IMR-90 (cell line): ENCODE measurements at regions not wholly inside any gene's neighbourhood (a gene's known extent, or its start where the extent isn't known, plus 50 kb on each side); places are given as distances from the start of the nearest gene placed in this dataset.
"Not testable (repeated sequence)": the region's sequence is repeated elsewhere in the genome, so short reads cannot be mapped to it uniquely, and the experiment has no call there.

ENCODE experiments used
- ATAC-seq: fragments of 200-7000 bp; cut with Tn5 transposase; 2 replicates; pipeline ENCODE4 v1.9.1; 2020; ENCODE audit warnings: low read depth, mild to moderate bottlenecking, moderate library complexity
- BruUV-seq: library from RNA; stranded (reverse); fragments of 400-500 nt; replicated peaks from 2 replicates; lab custom pipeline; 2021; lab: Mats Ljungman, UMichigan
- CTCF ChIA-PET: fragments of 300-600 bp; formaldehyde crosslinking; extraction: SDS; loops from one replicate; lab custom pipeline; 2021; ENCODE audit warnings: antibody characterized with exemption; lab: Yijun Ruan, JAX
- POLR2A ChIA-PET: fragments of 300-600 bp; sonication (Branson Sonifier 250); formaldehyde crosslinking; loops from one replicate; lab custom pipeline; 2022; ENCODE audit warnings: antibody characterized with exemption; ENCODE audit not compliant: unreplicated experiment; lab: Charles Lee
- DNase-seq: peaks from one replicate; pipeline ENCODE4 v3.0.0; 2013
- H2AFZ ChIP-seq: replicated peaks from 2 replicates; pipeline ENCODE3; 2013; ENCODE audit warnings: low read length, mild to moderate bottlenecking; ENCODE audit not compliant: poor library complexity
- H2AK5ac ChIP-seq: 2 replicates; pipeline ENCODE4 v1.6.1; 2013; ENCODE audit warnings: low read depth, low read length, inconsistent platforms
- H2AK9ac ChIP-seq: replicated peaks from 2 replicates; pipeline ENCODE3; 2013; ENCODE audit warnings: mild to moderate bottlenecking, low read depth, low read length, moderate library complexity; ENCODE audit not compliant: poor library complexity
- H2BK120ac ChIP-seq: 2 replicates; pipeline ENCODE4 v1.6.1; 2013; ENCODE audit warnings: low read depth, low read length, inconsistent platforms
- H2BK15ac ChIP-seq: 3 replicates; pipeline ENCODE4 v1.6.1; 2013; ENCODE audit warnings: low read depth, low read length, inconsistent platforms
- H2BK20ac ChIP-seq: 2 replicates; pipeline ENCODE4 v1.6.1; 2013; ENCODE audit warnings: low read depth, mild to moderate bottlenecking, inconsistent platforms, low read length, moderate library complexity
- H2BK5ac ChIP-seq: 2 replicates; pipeline ENCODE4 v1.6.1; 2013; ENCODE audit warnings: mild to moderate bottlenecking, low read depth, low read length, inconsistent platforms; ENCODE audit not compliant: poor library complexity, severe bottlenecking
- H3K14ac ChIP-seq: replicated peaks from 2 replicates; pipeline ENCODE4 v1.6.1; 2013; ENCODE audit warnings: low read depth, low read length, inconsistent platforms
- H3K18ac ChIP-seq: 2 replicates; pipeline ENCODE4 v1.6.1; 2013; ENCODE audit warnings: low read depth, low read length, control low read depth
- H3K23ac ChIP-seq: 2 replicates; pipeline ENCODE4 v1.6.1; 2013; ENCODE audit warnings: low read depth, low read length, inconsistent platforms
- H3K27ac ChIP-seq: 2 replicates; pipeline ENCODE4 v1.5.1; 2013; ENCODE audit warnings: mild to moderate bottlenecking, control low read depth, low read length; ENCODE audit not compliant: insufficient read depth
- H3K27me3 ChIP-seq: 2 replicates; pipeline ENCODE4 v1.6.1; 2013; ENCODE audit warnings: low read length; ENCODE audit not compliant: control insufficient read depth, insufficient read depth
- H3K36me3 ChIP-seq: 2 replicates; pipeline ENCODE4 v1.6.1; 2013; ENCODE audit warnings: low read length, mixed read lengths; ENCODE audit not compliant: control insufficient read depth, insufficient read depth
- H3K4ac ChIP-seq: 2 replicates; pipeline ENCODE4 v1.6.1; 2013; ENCODE audit warnings: low read depth, low read length, inconsistent platforms
- H3K4me1 ChIP-seq: 2 replicates; pipeline ENCODE4 v1.6.1; 2013; ENCODE audit warnings: low read length, mixed read lengths; ENCODE audit not compliant: control insufficient read depth, insufficient read depth
- H3K4me2 ChIP-seq: 2 replicates; pipeline ENCODE4 v1.6.1; 2013; ENCODE audit warnings: low read depth, mild to moderate bottlenecking, control low read depth, low read length, moderate library complexity
- H3K4me3 ChIP-seq: 2 replicates; pipeline ENCODE4 v1.5.1; 2013; ENCODE audit warnings: low read depth, mild to moderate bottlenecking, control low read depth, low read length, moderate library complexity; ENCODE audit not compliant: insufficient read depth
- H3K56ac ChIP-seq: 2 replicates; pipeline ENCODE4 v1.6.1; 2013; ENCODE audit warnings: low read length, inconsistent platforms; ENCODE audit not compliant: insufficient read depth; ENCODE audit errors: extremely low read depth
- H3K79me1 ChIP-seq, 2 experiments: 2 replicates each; pipeline ENCODE4 v1.6.1; 2013; ENCODE audit warnings: low read length in 2 of 2, inconsistent platforms in 1 of 2, low read depth in 1 of 2
- H3K9ac ChIP-seq: 2 replicates; pipeline ENCODE4 v1.6.1; 2013; ENCODE audit warnings: low read depth, low read length, control low read depth
- H3K9me1 ChIP-seq: 2 replicates; pipeline ENCODE4 v1.6.1; 2013; ENCODE audit warnings: low read length, inconsistent platforms; ENCODE audit not compliant: insufficient read depth
- H3K9me3 ChIP-seq: 2 replicates; pipeline ENCODE4 v1.6.1; 2013; ENCODE audit warnings: low read length; ENCODE audit not compliant: control insufficient read depth, insufficient read depth
- H4K20me1 ChIP-seq: 2 replicates; pipeline ENCODE4 v1.6.1; 2013; ENCODE audit warnings: low read length, inconsistent platforms; ENCODE audit not compliant: insufficient read depth
- H4K5ac ChIP-seq: 2 replicates; pipeline ENCODE4 v1.6.1; 2013; ENCODE audit warnings: mild to moderate bottlenecking, low read depth, low read length, control low read depth
- H4K8ac ChIP-seq, 2 experiments: 2 replicates each; pipeline ENCODE4 v1.6.1; 2013; ENCODE audit warnings: low read depth in 2 of 2, low read length in 2 of 2, control low read depth in 1 of 2, inconsistent platforms in 1 of 2
- H4K91ac ChIP-seq: 2 replicates; pipeline ENCODE4 v1.6.1; 2013; ENCODE audit warnings: low read depth, low read length, inconsistent platforms; ENCODE audit not compliant: insufficient read depth
- CTCF ChIP-seq: conservative IDR thresholded peaks from 2 replicates; pipeline ENCODE4 v1.5.1; 2012; ENCODE audit warnings: mild to moderate bottlenecking, low read depth, low read length, improper control_type of control experiment
- RAD21 ChIP-seq: IDR thresholded peaks from 2 replicates; pipeline ENCODE4 v1.6.1; 2012; ENCODE audit warnings: low read length, improper control_type of control experiment
- WGBS, 2 experiments: methylation state at CpG; one replicate each; pipeline versions ENCODE4 v1.1.5 to v1.1.7; 2013; ENCODE audit warnings: missing lambda C conversion rate in 2 of 2; ENCODE audit not compliant: insufficient read length in 1 of 2; ENCODE audit errors: extremely low coverage in 2 of 2; 5-methylcytosine and 5-hydroxymethylcytosine counted together
- dilution Hi-C: fragments of 300-500 bp; cut with HindIII; formaldehyde crosslinking; loops from one replicate; pipeline ENCODE4 v1.14.3; 2018; ENCODE audit warnings: low sequenced_read_pairs; ENCODE audit not compliant: unreplicated experiment
- in situ Hi-C: fragments of 300-500 bp; cut with MboI; formaldehyde crosslinking; loops from 3 replicates; pipeline ENCODE4 v1.14.3; 2019; ENCODE audit warnings: low sequenced_read_pairs, inconsistent platforms, mixed read lengths
- intact Hi-C: fragments of 100-400 bp; cut with micrococcal nuclease; formaldehyde crosslinking; loops from 2 replicates; pipeline ENCODE4 v1.10.0; 2022

DNA sequence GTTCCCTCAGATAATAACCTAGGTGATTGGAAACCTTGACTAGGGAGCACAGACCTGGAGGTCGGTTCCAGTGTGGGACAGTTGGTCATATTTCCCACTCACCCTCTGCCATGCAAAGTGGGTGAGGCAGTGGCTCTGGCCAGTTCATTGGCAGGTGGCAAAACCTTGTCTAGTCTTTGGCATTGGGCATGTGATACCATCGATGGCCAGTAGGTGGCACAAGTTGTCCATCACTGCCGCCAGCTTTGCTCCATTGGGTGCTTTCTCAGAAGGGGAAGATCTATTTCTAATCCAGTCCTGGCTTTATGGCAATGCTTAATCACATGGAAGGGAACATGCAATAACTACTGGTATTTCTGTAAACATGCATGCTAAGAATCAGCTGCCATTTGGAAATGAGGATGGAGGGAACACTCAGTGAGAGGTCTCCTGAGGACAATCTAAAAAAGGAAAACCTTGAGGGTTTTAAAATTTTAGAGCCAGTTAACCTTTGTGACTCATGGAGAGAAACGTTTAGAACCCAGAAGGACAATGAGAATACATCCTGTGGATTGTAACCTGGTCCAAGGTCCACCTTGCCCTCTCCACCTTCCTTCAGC lies 207.5 kb upstream of the PLGLB1 start:
- H3K4me2 ChIP-seq, intact Hi-C loops, POLR2A ChIA-PET, H4K91ac ChIP-seq, CTCF ChIA-PET, H3K4me3 ChIP-seq, H3K4me1 ChIP-seq, H3K56ac ChIP-seq, H2BK5ac ChIP-seq, in situ Hi-C loops, H2AFZ ChIP-seq, H3K9me3 ChIP-seq, H4K20me1 ChIP-seq, H3K27me3 ChIP-seq, dilution Hi-C loops, H2AK9ac ChIP-seq, BruUV-seq, H2BK15ac ChIP-seq, H2AK5ac ChIP-seq, H3K4ac ChIP-seq, H3K36me3 ChIP-seq, H2BK20ac ChIP-seq, H3K9ac ChIP-seq, H3K18ac ChIP-seq, H3K23ac ChIP-seq, H2BK120ac ChIP-seq, H4K8ac ChIP-seq, H3K14ac ChIP-seq, H3K79me1 ChIP-seq, H4K5ac ChIP-seq, H3K9me1 ChIP-seq, H3K27ac ChIP-seq: not testable (repeated sequence)
- TF ChIP-seq RAD21 (0 out of 2 replicates have a peak, but pooled peaks have one; percentile 11), CTCF (peak; percentile 22; the same call in 1 of the 2 replicates)
- DNase-seq (peak; percentile 33), ATAC-seq (peak; percentile 97)
- no CpG with 5 or more reads among the region's 4 CpGs for WGBS, 2 experiments

DNA sequence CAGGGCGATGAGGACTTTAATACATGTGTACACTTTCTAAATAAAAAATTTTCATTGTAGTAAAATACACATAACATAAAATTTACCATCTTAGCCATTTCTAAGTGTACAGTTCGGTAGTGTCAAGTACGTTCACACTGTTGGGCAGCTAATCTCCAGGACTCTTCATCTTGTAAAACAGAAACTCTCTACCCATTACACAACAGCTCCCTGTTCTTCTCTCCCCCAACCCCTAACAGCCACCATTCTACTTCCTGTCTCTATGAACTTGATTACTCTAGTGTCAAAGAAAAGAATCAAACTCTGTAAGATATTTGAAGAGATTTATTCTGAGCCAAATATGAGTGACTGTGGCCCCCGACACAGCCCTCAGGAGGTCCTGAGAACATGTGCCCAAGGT lies 208.3 kb upstream of the PLGLB1 start:
- H3K4me2 ChIP-seq, BruUV-seq, H2AK9ac ChIP-seq, H3K79me1 ChIP-seq, DNase-seq, H3K18ac ChIP-seq, H3K23ac ChIP-seq, H2BK20ac ChIP-seq, H3K4me3 ChIP-seq, H3K36me3 ChIP-seq, intact Hi-C loops, CTCF ChIA-PET, H3K14ac ChIP-seq, POLR2A ChIA-PET, H4K8ac ChIP-seq, H2AFZ ChIP-seq, H3K9me1 ChIP-seq, H2AK5ac ChIP-seq, H4K5ac ChIP-seq, H3K9me3 ChIP-seq, H2BK5ac ChIP-seq, H4K91ac ChIP-seq, H2BK15ac ChIP-seq, H3K56ac ChIP-seq, H3K9ac ChIP-seq, dilution Hi-C loops, H4K20me1 ChIP-seq, H3K4me1 ChIP-seq, ATAC-seq, H3K27me3 ChIP-seq, in situ Hi-C loops, H3K4ac ChIP-seq, H3K27ac ChIP-seq, H2BK120ac ChIP-seq: not testable (repeated sequence)
- no CpG with 5 or more reads among the region's 4 CpGs for WGBS, 2 experiments
